C4-2B (cell line): ENCODE measurements at regions not wholly inside any gene's neighbourhood (a gene's known extent, or its start where the extent isn't known, plus 50 kb on each side); places are given as distances from the start of the nearest gene placed in this dataset.
A peak's percentile ranks its signal among the peaks of the same experiment; 100 is the strongest.

Source experiments
- H3K27ac ChIP-seq: fragments of 450-650 bp; 2 replicates; pipeline ENCODE4 v1.5.1; 2017
- CTCF ChIP-seq: fragments of 450-650 bp; conservative IDR thresholded peaks from 2 replicates; pipeline ENCODE4 v1.5.1; 2017; ENCODE audit warnings: mild to moderate bottlenecking
- ZFX ChIP-seq: fragments of 450-650 bp; IDR thresholded peaks from 2 replicates; pipeline ENCODE4 v1.6.1; 2017

- TF ChIP-seq ZFX (no peak), CTCF (no peak)
- no peak overlapping the region for H3K27ac ChIP-seq
Observed at GRCh38 chr6:151701911-151702562, 105.4 kb upstream of the ESR1 start.

GRCh38 chr6:151702851-151703658 lies 104.4 kb upstream of the ESR1 start:
- TF ChIP-seq CTCF (no peak), ZFX (no peak)
- H3K27ac ChIP-seq, result no peak overlapping the region

DNA sequence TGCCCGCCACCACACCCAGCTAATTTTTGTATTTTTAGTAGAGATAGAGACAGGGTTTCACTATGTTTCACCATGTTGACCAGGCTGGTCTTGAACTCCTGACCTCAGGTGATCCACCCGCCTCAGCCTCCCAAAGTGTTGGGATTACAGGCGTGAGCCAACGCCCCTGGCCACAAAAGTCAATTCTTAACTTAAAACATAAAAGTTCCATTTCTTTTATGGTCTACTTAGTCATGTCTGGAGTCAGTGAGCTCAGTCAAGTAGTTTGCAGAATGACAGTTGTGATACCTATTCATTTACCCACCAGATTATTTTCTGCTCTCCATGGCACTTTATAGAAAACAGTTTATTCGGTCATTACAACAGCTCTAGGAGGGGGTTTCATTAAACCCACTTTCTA lies 103.1 kb upstream of the ESR1 start:
- no peak overlapping the region for H3K27ac ChIP-seq
- TF ChIP-seq CTCF (no peak), ZFX (no peak)

DNA sequence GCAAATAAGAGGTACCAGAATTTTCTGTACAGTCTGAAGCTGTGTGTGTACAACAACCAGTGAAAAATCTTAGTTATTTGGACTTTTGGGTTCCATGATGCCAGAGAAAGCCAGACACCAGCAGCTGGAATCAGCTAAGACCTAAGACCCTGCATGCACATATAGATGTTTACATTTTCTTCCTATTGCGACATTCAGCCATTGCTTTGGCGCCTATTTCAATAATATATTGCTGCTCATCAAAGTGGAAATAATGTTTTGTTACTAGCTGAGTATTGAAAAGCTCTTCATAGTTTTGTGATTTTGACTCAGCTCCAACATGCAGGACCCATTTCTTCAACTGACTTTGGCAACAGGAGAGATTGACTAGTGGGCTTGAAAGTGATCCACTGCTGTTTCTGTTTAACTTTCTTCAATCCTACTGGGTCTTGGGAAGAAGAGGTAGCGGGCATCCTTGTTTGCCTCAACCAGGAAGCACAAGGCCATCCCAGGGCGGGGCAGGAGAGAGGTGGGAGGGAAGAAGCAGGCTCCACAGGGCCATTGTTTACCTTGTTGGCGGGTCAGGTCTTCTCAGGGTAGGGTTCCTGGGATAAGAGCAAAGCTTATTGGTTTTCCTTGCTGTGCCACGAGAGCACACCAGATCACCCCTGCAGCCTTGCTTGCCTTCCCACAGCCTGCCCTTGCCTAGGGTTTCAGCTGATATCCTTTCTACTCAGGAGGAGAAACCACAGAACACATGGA lies 101.3 kb upstream of the ESR1 start:
- TF ChIP-seq ZFX (no peak), CTCF (no peak)
- no peak overlapping the region for H3K27ac ChIP-seq

- TF ChIP-seq CTCF (no peak), ZFX (no peak)
- H3K27ac ChIP-seq, result no peak overlapping the region
Observed at GRCh38 chr6:151709329-151709728, 98.2 kb upstream of the ESR1 start.

GRCh38 chr6:151716526-151716932 lies 91.0 kb upstream of the ESR1 start:
- TF ChIP-seq ZFX (no peak), CTCF (no peak)

GRCh38 chr6:151719070-151719469 lies 88.4 kb upstream of the ESR1 start:
- TF ChIP-seq ZFX, result no peak
- TF ChIP-seq CTCF, result no peak

More at GRCh38 chr6:151716526-151716932, 91.0 kb upstream of the ESR1 start:
- peak overlapping the region; percentile 63 for H3K27ac ChIP-seq

More at GRCh38 chr6:151719070-151719469, 88.4 kb upstream of the ESR1 start:
- no peak overlapping the region for H3K27ac ChIP-seq
